ES-I3 (cell line): ENCODE measurements at regions not wholly inside any gene's neighbourhood (a gene's known extent, or its start where the extent isn't known, plus 50 kb on each side); places are given as distances from the start of the nearest gene placed in this dataset.
A peak's percentile ranks its signal among the peaks of the same experiment; 100 is the strongest.
"Not testable (repeated sequence)": the region's sequence is repeated elsewhere in the genome, so short reads cannot be mapped to it uniquely, and the experiment has no call there.

ENCODE experiments used
- H3K36me3 ChIP-seq: 2 replicates; pipeline ENCODE4 v1.6.1; 2013; ENCODE audit warnings: mild to moderate bottlenecking, low read length, control low read depth, moderate library complexity; ENCODE audit not compliant: insufficient read depth
- H3K4me1 ChIP-seq: 2 replicates; pipeline ENCODE4 v1.6.1; 2013; ENCODE audit warnings: mild to moderate bottlenecking, control low read depth, low read length; ENCODE audit not compliant: insufficient read depth
- H3K9ac ChIP-seq: 2 replicates; pipeline ENCODE4 v1.6.1; 2013; ENCODE audit warnings: low read depth, mild to moderate bottlenecking, low read length, moderate library complexity
- H3K9me3 ChIP-seq: 2 replicates; pipeline ENCODE4 v1.6.1; 2013; ENCODE audit warnings: mild to moderate bottlenecking, low read length, moderate library complexity; ENCODE audit not compliant: control insufficient read depth, insufficient read depth

DNA sequence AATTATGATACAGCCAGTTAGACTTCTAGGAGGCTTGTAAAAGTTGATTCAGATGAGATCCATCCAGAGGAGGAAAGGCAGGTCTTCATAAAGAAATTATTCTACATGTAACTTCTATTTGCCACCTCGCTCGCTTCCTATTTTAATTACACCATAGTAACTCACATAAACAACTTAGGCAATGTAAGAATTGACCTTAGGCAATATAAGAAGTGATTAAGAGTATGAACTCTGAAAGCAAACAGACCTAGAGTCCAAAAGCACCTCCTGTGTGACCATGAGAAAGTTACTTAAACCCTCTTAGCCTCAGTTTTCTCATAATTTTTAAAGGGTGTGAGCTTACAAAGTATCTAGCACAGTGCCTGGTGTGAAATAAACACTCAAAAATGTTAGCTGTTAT lies 192.7 kb upstream of the NFIA start:
- no peaks in the 10 kb centered on the region for H3K9me3 ChIP-seq
- H3K9ac ChIP-seq: no peak overlapping the region
- H3K36me3 ChIP-seq: no peaks in the 10 kb centered on the region
- peaks cover 46% of the 10 kb centered on the region for H3K4me1 ChIP-seq

DNA sequence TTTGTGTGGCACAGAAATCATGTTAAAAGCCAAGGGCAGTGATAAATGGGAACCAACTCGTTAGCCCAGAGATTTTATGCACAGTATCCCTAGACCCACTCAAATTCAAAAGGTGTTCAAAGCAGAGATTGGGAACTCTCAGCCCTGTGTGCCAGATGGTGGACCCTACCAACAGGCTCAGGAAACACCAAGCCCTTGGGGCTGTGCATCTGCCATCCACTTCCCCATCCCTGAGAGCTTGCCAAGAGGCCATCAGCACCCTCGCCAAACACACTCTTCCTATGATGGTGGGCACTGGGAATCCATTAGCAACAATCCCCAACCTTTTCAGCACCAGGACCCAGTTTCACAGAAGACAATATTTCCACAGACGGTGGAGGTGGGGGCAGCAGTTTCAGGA lies 194.2 kb upstream of the NFIA start:
- H3K4me1 ChIP-seq: peaks cover 31% of the 10 kb centered on the region
- no peak overlapping the region for H3K9ac ChIP-seq
- no peaks in the 10 kb centered on the region for H3K9me3 ChIP-seq
- no peaks in the 10 kb centered on the region for H3K36me3 ChIP-seq

DNA sequence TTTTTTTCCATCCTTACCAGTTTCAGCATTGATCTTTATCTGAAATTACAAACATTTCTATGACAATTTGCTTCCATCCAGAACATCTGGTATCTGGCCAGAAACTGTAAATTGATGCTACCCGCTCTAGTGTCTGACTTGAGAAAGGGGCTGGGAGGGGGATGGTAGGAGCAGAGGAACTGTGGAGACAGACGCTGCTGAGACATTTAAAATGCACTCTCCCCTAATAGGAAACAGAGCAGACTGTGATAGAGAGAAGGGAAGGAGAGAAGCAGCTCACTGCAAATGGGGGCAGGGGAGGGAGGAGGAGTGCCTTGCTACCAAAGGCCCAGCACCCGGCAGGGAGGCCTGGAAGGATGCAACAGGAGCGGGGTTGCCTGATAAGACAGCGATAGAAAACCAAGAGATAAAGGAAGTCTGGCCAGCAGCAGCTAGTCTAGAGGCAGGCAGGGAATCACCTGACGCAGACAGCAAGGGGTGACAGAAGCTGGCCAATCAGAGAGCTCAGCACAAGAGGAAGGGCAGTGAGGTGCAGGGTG lies 195.5 kb upstream of the NFIA start:
- H3K9me3 ChIP-seq: no peaks in the 10 kb centered on the region
- H3K4me1 ChIP-seq: peaks cover 26% of the 10 kb centered on the region
- no peaks in the 10 kb centered on the region for H3K36me3 ChIP-seq
- H3K9ac ChIP-seq: peak overlapping the region; percentile 28; the same call in 1 of the 2 replicates

DNA sequence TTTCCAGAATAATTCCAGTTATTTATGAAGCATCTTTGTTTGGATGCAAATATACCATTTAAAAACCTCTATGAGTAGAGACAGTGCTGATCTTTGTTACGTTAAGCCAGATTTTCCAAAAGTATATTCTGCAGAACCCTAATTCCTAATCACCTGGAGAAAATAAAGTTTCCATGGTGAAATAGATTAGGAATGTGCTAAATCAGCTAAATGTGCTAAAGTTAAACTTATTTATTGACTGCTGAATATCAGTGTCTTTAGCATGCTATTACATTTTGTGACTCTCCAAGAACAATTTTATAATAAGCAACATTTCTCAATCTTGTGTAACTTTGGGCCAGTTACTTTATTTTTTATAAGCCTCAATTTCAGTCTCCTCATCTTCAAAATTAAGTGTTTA lies 196.3 kb upstream of the NFIA start:
- Histone ChIP-seq H3K9ac (no peak overlapping the region), H3K4me1 (peaks cover 20% of the 10 kb centered on the region)

DNA sequence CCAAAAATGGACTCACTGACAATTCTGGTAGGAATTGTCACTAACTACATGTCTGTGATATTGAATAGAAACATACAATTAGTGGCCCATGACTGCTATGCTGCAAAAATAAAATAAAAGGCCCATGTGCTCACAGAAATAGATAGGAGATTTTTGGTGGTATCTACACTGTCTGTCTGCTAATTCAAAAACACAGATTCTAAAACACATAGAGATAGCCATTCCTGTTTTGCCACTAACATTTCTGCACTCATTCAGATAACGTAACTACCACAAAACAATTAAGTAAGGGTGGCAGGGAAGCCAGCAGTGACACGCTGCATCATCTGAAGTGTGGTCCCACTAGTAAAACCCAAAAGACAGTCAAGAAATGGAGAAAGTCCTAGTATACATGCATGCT lies 202.2 kb upstream of the NFIA start:
- no peak overlapping the region for H3K9ac ChIP-seq
- H3K4me1 ChIP-seq: peaks cover 3% of the 10 kb centered on the region; the same call in 1 of the 2 replicates
- no peaks in the 10 kb centered on the region for H3K36me3 ChIP-seq
- no peaks in the 10 kb centered on the region for H3K9me3 ChIP-seq

More for the DNA sequence above, 196.3 kb upstream of the NFIA start:
- H3K36me3 ChIP-seq: no peaks in the 10 kb centered on the region
- H3K9me3 ChIP-seq: no peaks in the 10 kb centered on the region

DNA sequence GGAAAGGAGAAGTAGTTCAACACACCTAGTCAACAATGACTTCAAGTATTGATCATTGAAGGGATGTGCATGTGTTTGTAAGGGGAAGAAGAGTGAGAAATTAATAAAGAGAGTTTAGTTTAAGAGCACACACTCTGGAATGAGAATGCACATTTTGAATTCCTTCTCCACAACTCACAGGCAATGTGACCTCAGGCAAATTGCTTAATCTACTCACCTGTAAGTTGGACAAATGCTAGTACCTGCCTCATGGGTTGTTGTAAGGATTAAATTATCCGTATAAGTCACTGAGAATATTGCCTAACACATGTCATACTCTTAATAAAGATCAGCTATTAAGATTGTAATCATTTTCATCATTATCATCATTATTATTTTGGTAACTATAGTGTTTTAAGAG lies 204.0 kb upstream of the NFIA start:
- peaks cover 5% of the 10 kb centered on the region for H3K4me1 ChIP-seq
- no peaks in the 10 kb centered on the region for H3K36me3 ChIP-seq
- H3K9ac ChIP-seq: no peak overlapping the region
- no peaks in the 10 kb centered on the region for H3K9me3 ChIP-seq

DNA sequence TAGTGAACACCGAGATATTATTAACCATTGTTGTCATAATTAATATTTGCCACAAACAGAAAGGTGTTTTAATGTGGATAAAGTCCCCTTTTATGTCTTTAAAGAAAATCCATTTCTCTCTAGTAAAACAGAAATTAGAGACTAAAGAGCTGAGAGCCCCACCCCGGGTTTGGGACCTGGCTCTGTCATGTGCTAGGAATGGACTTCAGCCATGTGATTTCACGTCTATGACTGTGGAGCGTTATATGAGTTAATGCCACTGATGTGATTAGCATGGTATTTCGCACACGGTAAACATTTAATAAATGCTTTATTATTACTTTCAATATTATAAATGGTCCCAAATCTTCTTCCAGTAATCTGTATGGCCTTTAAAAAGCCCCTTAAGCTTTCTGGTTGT lies 205.0 kb upstream of the NFIA start:
- H3K9me3 ChIP-seq: no peaks in the 10 kb centered on the region
- peaks cover 5% of the 10 kb centered on the region for H3K4me1 ChIP-seq
- H3K9ac ChIP-seq: no peak overlapping the region
- H3K36me3 ChIP-seq: no peaks in the 10 kb centered on the region

DNA sequence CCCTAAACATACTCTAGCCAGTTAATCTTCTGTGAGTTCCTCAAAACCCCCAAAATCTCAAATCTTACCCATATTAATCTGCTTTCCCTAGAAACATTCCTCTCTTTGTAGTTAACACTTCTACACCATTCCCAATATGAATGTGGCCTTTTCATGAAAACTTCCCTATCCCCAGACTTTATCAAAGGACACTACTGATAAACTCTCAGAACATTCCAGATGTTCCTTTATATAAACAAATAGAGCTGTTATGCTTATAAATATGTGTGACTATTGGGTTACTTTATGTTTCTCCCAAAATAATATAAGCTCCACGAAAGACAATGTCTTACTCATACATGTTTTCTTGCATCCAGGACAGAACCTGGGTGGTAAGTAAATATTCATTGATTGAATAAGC lies 205.4 kb upstream of the NFIA start:
- no peak overlapping the region for H3K9ac ChIP-seq
- H3K9me3 ChIP-seq: no peaks in the 10 kb centered on the region

DNA sequence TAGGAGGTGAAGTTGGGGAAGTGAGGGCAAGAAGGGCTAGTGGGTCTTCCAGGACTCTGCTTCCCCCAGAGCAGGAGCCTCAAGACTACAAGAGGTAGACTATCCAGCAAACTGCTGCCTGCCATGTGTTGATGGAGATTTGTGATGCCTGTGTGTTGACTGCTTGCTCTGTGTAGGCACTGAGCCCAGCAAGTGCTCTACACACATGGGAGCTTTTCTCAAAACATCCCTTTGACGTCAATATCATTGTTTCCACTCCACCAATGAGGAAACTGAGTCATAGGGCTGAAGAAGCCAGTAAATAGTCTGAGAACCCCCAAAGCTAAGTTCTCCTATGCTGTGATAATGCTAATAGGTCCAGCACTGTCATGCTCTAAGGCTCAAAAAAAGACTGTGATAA lies 207.2 kb upstream of the NFIA start:
- no peaks in the 10 kb centered on the region for H3K36me3 ChIP-seq

More for the DNA sequence above, 205.4 kb upstream of the NFIA start:
- Histone ChIP-seq H3K4me1 (peaks cover 5% of the 10 kb centered on the region), H3K36me3 (no peaks in the 10 kb centered on the region)

DNA sequence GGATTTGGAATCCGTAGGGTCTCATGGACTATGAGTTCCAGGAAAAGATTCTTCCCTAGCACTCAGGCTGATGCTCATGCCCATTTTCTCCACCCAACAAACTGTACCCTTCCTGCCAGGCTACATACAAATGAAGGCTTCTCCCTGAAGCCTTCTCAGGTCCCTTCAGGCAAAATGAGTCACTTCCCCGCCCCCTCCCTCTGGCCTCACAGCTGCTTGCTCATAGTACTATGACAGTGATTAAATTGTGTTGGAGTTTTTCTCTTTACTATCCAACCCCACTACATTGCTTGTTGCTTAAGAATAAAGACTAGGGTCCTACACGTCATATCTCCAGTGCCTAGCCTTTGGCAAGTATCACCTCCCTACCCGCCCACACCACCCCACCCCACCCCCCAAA lies 207.6 kb upstream of the NFIA start:
- H3K9me3 ChIP-seq: no peaks in the 10 kb centered on the region
- peaks cover 19% of the 10 kb centered on the region for H3K4me1 ChIP-seq
- H3K36me3 ChIP-seq: no peaks in the 10 kb centered on the region
- H3K9ac ChIP-seq: no peak overlapping the region

More for the DNA sequence above, 207.2 kb upstream of the NFIA start:
- Histone ChIP-seq H3K9me3 (no peaks in the 10 kb centered on the region), H3K9ac (no peak overlapping the region), H3K4me1 (peaks cover 17% of the 10 kb centered on the region)

DNA sequence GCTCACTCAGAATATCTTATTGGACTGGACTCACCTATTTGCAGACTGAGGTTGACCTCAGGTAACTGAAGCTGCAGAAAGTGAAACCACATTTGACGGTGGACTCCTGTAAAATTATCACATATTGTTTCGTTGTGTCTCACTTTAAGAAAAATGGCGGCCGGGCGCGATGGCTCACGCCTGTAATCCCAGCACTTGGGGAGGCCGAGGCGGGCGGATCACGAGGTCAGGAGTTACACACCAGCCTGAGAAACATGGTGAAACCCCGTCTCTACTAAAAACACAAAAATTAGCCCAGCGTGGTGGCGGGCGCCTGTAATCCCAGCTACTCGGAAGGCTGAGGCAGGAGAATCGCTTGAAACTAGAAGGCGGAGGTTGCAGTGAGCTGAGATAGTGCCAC lies 209.0 kb upstream of the NFIA start:
- H3K4me1 ChIP-seq: peaks cover 19% of the 10 kb centered on the region
- H3K9ac ChIP-seq, H3K9me3 ChIP-seq, H3K36me3 ChIP-seq: not testable (repeated sequence)

DNA sequence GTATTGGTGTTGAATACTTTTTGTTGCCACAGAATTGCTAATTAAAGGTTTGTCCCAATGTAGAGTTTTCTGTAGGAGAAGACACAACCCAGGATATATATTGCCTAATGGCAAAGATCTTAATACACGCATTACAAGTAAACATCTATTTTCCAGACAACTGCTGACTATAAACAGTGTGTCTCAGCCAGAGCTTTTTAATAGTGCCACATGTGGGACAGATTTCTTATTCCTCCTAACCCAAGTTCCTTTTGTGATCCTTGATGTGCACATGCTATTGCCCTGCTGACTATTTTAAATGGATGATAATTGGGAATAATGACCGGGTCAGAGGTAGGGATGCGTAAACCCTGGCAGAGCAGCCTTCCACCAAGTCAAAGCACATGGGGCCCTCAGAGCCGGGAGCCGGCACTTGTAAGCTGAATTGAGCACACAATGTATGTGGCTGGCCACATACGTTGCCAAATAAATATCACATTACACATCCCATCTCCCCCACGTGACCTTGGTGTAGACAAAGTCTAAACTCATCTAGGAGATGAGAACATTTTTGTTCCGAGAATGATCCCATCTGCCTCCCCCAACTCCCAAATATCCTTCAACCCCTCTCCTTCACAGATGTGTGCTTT lies 209.8 kb upstream of the NFIA start:
- Histone ChIP-seq H3K9me3 (no peaks in the 10 kb centered on the region), H3K9ac (no peak overlapping the region), H3K36me3 (no peaks in the 10 kb centered on the region), H3K4me1 (peaks cover 25% of the 10 kb centered on the region)

DNA sequence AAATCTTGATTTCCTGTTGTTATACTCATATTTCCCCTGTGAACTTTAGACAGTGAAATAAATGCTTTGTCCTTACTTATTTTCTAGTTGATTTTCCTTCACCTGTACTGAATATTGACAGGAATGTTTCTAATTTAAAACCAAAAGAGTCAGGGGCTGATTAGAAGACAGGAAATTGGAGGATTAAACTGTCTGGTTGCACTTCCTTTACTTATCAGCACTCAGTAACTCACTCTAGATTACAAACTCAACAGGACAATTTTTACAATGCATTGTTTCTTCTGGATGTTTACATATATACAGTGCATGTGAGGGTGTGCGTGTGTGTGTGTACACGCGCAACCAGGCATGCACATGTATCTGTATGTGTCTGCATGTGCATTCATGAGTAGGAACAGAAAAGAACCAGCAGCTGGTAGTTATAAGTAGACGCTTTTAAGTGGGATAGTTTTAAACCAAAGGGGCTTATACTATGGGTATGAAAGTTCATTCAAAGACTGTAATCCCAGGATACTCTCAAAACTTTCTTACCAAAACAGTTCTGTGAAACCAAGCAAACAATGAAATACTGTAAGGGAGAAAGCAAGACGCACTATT lies 212.0 kb upstream of the NFIA start:
- H3K9me3 ChIP-seq: no peaks in the 10 kb centered on the region
- no peak overlapping the region for H3K9ac ChIP-seq
- H3K36me3 ChIP-seq: no peaks in the 10 kb centered on the region
- peaks cover 34% of the 10 kb centered on the region for H3K4me1 ChIP-seq

DNA sequence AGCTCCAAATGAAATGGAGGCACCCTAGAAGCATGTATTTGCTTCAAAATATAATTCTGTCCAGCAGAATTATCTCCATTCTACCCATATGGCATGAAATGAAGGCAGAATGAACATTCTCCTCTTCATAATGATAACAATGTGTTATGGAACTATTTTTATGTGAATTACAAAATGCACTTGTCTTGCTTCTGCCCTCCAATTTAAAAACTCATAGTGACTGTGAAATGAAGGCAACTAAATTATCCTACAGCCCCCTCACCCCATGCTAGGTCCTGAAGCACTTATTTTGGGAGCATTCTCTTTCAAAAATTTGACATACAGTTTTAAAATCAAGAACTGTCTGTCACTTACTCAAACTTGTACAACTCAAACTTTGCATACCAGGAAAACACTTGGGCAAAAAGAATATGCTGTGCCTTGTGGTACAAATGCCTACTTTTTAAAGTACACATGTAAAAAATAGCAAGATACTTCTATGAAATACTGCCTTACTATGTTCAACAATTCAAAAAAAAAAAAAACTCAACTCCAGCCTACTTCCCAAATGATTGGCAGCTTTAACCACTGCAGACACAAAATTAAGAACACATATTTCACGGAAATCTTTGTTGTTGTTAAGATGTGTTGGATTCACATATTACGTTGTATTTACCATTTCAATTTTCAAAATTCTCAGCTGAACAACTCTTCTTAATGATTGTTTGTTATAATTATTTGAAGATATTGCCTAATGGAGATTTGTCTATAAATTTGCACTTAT lies 213.3 kb upstream of the NFIA start:
- peaks cover 30% of the 10 kb centered on the region for H3K4me1 ChIP-seq
- no peaks in the 10 kb centered on the region for H3K9me3 ChIP-seq
- no peak overlapping the region for H3K9ac ChIP-seq
- H3K36me3 ChIP-seq: no peaks in the 10 kb centered on the region

DNA sequence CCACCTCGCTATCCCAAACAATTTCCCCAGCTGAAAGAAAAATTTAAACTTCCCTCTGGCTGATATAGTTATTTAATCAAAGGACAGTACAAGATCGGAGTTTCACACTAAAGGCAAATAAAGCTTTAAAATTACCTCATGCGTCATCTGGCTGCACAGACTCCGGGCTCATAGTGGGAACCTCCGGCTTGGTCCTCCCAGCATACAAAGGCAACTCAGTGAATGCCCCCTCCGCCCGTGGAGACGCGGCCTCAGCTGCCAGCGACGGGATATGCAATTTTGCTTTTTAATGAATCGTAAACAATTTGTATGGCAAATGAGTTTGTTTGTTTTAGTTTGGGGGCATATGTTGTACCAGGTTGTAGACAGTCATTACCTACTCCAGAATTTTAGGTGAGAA lies 214.6 kb upstream of the NFIA start:
- H3K36me3 ChIP-seq: no peaks in the 10 kb centered on the region
- peak overlapping the region; percentile 31 for H3K9ac ChIP-seq
- peaks cover 32% of the 10 kb centered on the region for H3K4me1 ChIP-seq

More for the DNA sequence above, 214.6 kb upstream of the NFIA start:
- H3K9me3 ChIP-seq: no peaks in the 10 kb centered on the region
